PC-9 (cell line): ENCODE measurements at regions not wholly inside any gene's neighbourhood (a gene's known extent, or its start where the extent isn't known, plus 50 kb on each side); places are given as distances from the start of the nearest gene placed in this dataset.

Source experiments
- BruUV-seq: library from RNA; stranded (reverse); fragments of 400-500 nt; replicated peaks from 2 replicates; lab custom pipeline; 2021; lab: Mats Ljungman, UMichigan
- CTCF ChIA-PET: fragments of 300-600 bp; sonication (Branson Sonifier 250); formaldehyde crosslinking; loops from one replicate; lab custom pipeline; 2022; ENCODE audit warnings: antibody characterized with exemption; lab: Charles Lee
- POLR2A ChIA-PET: fragments of 300-600 bp; sonication (Branson Sonifier 250); formaldehyde crosslinking; loops from one replicate; lab custom pipeline; 2022; ENCODE audit warnings: antibody characterized with exemption; ENCODE audit not compliant: unreplicated experiment; lab: Charles Lee
- DNase-seq, 2 experiments: peaks; one replicate each; pipeline versions ENCODE4 v3.0.0 to v3.0.0-alpha.2; 2015 to 2022; ENCODE audit warnings: mixed read lengths in 1 of 2
- H2AFZ ChIP-seq: fragments of 200-600 bp; sonication (generic); 2 replicates; pipeline ENCODE4 v1.8.1; 2017; ENCODE audit warnings: antibody characterized with exemption
- H3F3A ChIP-seq: fragments of 200-600 bp; sonication (generic); 2 replicates; pipeline ENCODE4 v1.8.1; 2017; ENCODE audit warnings: antibody characterized with exemption, mild to moderate bottlenecking, low read depth; ENCODE audit not compliant: insufficient read depth
- H3K27ac ChIP-seq: fragments of 200-600 bp; sonication (generic); 2 replicates; pipeline ENCODE4 v1.6.1; 2016; ENCODE audit warnings: mixed run types
- H3K27me3 ChIP-seq: fragments of 200-600 bp; sonication (generic); 2 replicates; pipeline ENCODE4 v1.6.1; 2016; ENCODE audit warnings: low read depth, mixed run types; ENCODE audit not compliant: insufficient read depth
- H3K36me3 ChIP-seq: fragments of 200-600 bp; sonication (generic); 2 replicates; pipeline ENCODE4 v1.6.1; 2016; ENCODE audit warnings: low read depth, mixed run types
- H3K4me1 ChIP-seq: fragments of 200-600 bp; sonication (generic); replicated peaks from 2 replicates; pipeline ENCODE4 v1.6.1; 2016; ENCODE audit warnings: mixed run types; ENCODE audit not compliant: insufficient read depth
- H3K4me2 ChIP-seq: fragments of 200-600 bp; sonication (generic); 2 replicates; pipeline ENCODE4 v1.6.1; 2017; ENCODE audit warnings: mixed run types
- H3K4me3 ChIP-seq: fragments of 200-600 bp; sonication (generic); 2 replicates; pipeline ENCODE4 v1.6.1; 2016; ENCODE audit warnings: mixed run types
- H3K79me2 ChIP-seq: fragments of 200-600 bp; sonication (generic); 2 replicates; pipeline ENCODE4 v1.6.1; 2017; ENCODE audit warnings: low read depth, mixed run types
- H3K9me2 ChIP-seq: fragments of 200-600 bp; sonication (generic); 2 replicates; pipeline ENCODE4 v1.8.1; 2017; ENCODE audit warnings: mild to moderate bottlenecking; ENCODE audit not compliant: insufficient read depth
- H3K9me3 ChIP-seq: fragments of 200-600 bp; sonication (generic); 2 replicates; pipeline ENCODE4 v1.8.1; 2016; ENCODE audit warnings: low read depth; ENCODE audit not compliant: insufficient read depth
- H4K20me1 ChIP-seq: fragments of 200-600 bp; sonication (generic); 2 replicates; pipeline ENCODE4 v1.8.1; 2017; ENCODE audit not compliant: insufficient read depth
- EZH2 ChIP-seq: fragments of 200-600 bp; sonication (generic); IDR thresholded peaks from 2 replicates; pipeline ENCODE4 v1.8.0; 2017; ENCODE audit warnings: antibody characterized with exemption, low read depth
- intact Hi-C: fragments of 100-400 bp; cut with micrococcal nuclease; formaldehyde crosslinking; loops from one replicate; pipeline ENCODE4 v1.10.0; 2022; ENCODE audit not compliant: unreplicated experiment
- TF ChIP-seq, protein P1 (sequence below): fragments of 200-600 bp; sonication (generic); conservative IDR thresholded peaks from 2 replicates; pipeline ENCODE4 v1.6.1; 2017; ENCODE audit warnings: mixed run types, antibody characterized with exemption, mild to moderate bottlenecking, moderate library complexity

DNA sequence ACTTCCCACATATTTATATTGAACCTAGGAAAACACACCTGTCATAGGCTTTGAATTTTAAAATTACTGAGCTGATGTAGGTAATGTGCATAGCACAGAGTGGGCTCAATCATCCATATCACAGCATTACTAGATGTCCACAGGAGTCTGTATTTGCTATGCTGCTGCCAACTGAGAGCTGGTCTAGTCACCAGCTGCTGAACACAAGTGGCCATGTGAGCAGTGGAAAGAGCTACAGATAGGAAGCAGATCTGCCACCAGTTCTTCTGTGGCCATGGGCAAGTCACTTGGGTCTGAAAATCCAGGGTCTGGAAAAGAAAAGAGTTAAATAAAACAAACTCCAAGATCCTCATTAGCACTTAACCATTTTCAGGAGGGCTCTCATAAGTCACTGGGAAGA lies 91.8 kb downstream of the APIP start:
- Histone ChIP-seq H3K4me3 (no peak overlapping the region), H3K36me3 (no peaks in the 10 kb centered on the region), H3K9me2 (no peaks in the 10 kb centered on the region), H3K4me2 (no peak overlapping the region), H3K79me2 (no peaks in the 10 kb centered on the region), H3F3A (peaks cover 18% of the 10 kb centered on the region; the same call in 1 of the 2 replicates), H2AFZ (no peak overlapping the region), H3K9me3 (no peaks in the 10 kb centered on the region), H3K4me1 (peaks cover 31% of the 10 kb centered on the region), H4K20me1 (no peaks in the 10 kb centered on the region), H3K27ac (no peak overlapping the region), H3K27me3 (no peaks in the 10 kb centered on the region)
- intact Hi-C loops, result no loop called here
- POLR2A ChIA-PET, result no interaction called here
- CTCF ChIA-PET, result no interaction called here
- DNase-seq, result no peak
- TF ChIP-seq, protein P1, sequence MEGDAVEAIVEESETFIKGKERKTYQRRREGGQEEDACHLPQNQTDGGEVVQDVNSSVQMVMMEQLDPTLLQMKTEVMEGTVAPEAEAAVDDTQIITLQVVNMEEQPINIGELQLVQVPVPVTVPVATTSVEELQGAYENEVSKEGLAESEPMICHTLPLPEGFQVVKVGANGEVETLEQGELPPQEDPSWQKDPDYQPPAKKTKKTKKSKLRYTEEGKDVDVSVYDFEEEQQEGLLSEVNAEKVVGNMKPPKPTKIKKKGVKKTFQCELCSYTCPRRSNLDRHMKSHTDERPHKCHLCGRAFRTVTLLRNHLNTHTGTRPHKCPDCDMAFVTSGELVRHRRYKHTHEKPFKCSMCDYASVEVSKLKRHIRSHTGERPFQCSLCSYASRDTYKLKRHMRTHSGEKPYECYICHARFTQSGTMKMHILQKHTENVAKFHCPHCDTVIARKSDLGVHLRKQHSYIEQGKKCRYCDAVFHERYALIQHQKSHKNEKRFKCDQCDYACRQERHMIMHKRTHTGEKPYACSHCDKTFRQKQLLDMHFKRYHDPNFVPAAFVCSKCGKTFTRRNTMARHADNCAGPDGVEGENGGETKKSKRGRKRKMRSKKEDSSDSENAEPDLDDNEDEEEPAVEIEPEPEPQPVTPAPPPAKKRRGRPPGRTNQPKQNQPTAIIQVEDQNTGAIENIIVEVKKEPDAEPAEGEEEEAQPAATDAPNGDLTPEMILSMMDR, result no peak
- no peak for TF ChIP-seq EZH2
- no TSS peak for BruUV-seq

DNA sequence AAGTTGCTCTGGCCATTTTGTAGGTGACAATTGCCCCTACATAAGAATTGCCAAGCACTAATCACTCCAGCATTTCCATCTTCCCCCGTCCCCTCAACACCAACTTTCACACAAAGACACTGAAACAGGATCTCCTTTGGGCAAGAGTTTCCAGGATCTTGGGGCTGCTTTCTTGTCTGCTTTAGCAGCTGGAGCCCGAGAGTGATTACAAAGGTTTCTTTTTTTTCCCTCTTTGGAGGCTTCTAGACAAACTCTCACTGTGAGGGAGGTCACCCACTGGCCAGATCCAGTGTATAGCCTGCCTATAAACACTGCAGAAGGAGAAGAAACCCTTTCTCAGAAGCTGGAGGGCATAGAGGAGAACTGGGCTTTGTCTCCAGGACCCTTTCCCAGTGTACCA lies 92.5 kb downstream of the APIP start:
- Histone ChIP-seq H3K27ac (no peak overlapping the region), H3K4me1 (peaks cover 29% of the 10 kb centered on the region), H3K79me2 (no peaks in the 10 kb centered on the region), H4K20me1 (no peaks in the 10 kb centered on the region), H3K9me3 (no peaks in the 10 kb centered on the region), H3K27me3 (no peaks in the 10 kb centered on the region), H2AFZ (no peak overlapping the region), H3K36me3 (no peaks in the 10 kb centered on the region), H3K4me3 (no peak overlapping the region), H3K4me2 (no peak overlapping the region), H3K9me2 (no peaks in the 10 kb centered on the region), H3F3A (peaks cover 18% of the 10 kb centered on the region; the same call in 1 of the 2 replicates)
- TF ChIP-seq EZH2, result no peak
- TF ChIP-seq, protein P1, result no peak
- no peak for DNase-seq
- BruUV-seq, result no TSS peak
- ChIA-PET CTCF (no interaction called here), POLR2A (no interaction called here)
- intact Hi-C loops, result no loop called here

DNA sequence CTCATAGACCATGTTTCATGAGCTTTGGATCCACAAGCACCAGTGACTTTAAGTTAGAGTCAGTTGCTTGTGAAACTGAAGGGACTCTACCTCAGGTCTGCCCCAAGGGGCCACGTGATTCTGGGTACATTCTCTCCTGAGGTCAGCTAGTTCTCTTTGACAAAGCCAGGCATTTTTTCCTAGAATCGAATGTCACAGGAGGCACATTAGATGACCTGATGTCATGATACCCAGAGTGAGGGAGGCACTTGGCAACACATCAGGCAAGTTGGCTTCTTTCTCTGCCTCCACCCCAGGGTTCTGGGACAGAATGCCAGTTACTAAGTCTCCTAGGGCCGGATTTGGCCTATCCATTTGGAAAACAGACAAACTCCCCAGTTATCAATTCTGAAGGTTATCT lies 93.0 kb downstream of the APIP start:
- no peaks in the 10 kb centered on the region for H3K9me2 ChIP-seq
- no peaks in the 10 kb centered on the region for H3K9me3 ChIP-seq
- no peak overlapping the region for H2AFZ ChIP-seq
- no peak overlapping the region for H3K4me3 ChIP-seq
- no peak overlapping the region for H3K27ac ChIP-seq
- BruUV-seq, result no TSS peak
- intact Hi-C loops, result no loop called here
- CTCF ChIA-PET, result interaction anchor here (0.6 kb wide), 1 partner anchor 21 kb away, joined by 5 read pairs; no protein-coding TSS in a partner anchor
- POLR2A ChIA-PET, result no interaction called here
- H3K4me2 ChIP-seq, result no peak overlapping the region
- no peaks in the 10 kb centered on the region for H3K27me3 ChIP-seq
- peaks cover 18% of the 10 kb centered on the region; the same call in 1 of the 2 replicates for H3F3A ChIP-seq
- H4K20me1 ChIP-seq, result no peaks in the 10 kb centered on the region
- H3K4me1 ChIP-seq, result peaks cover 29% of the 10 kb centered on the region
- no peaks in the 10 kb centered on the region for H3K79me2 ChIP-seq
- H3K36me3 ChIP-seq, result no peaks in the 10 kb centered on the region
- no peak for DNase-seq
- TF ChIP-seq, protein P1, result no peak
- no peak for TF ChIP-seq EZH2
